AG04449 (cell line): ENCODE measurements at regions not wholly inside any gene's neighbourhood (a gene's known extent, or its start where the extent isn't known, plus 50 kb on each side); places are given as distances from the start of the nearest gene placed in this dataset.
"Not testable (repeated sequence)": the region's sequence is repeated elsewhere in the genome, so short reads cannot be mapped to it uniquely, and the experiment has no call there.

Source experiments
- CTCF ChIA-PET: fragments of 350-600 bp; formaldehyde crosslinking; extraction: SDS; loops from one replicate; lab custom pipeline; 2021; ENCODE audit warnings: antibody characterized with exemption; lab: Yijun Ruan, JAX
- POLR2A ChIA-PET: fragments of 400-600, 350-600 bp; formaldehyde crosslinking; extraction: SDS; loops from one replicate; lab custom pipeline; 2020; ENCODE audit warnings: antibody characterized with exemption, inconsistent platforms; lab: Yijun Ruan, JAX
- DNase-seq: peaks from one replicate; pipeline ENCODE4 v3.0.0-alpha.2; 2010; ENCODE audit warnings: low read depth, low spot score
- H3K4me3 ChIP-seq: 2 replicates; pipeline ENCODE4 v1.5.1; 2011; ENCODE audit warnings: low read depth, mild to moderate bottlenecking, control low read depth, low read length
- TF ChIP-seq, protein P1 (sequence below): IDR thresholded peaks from one replicate; pipeline ENCODE4 v1.5.1; 2011; ENCODE audit warnings: mild to moderate bottlenecking, moderate library complexity, low read length, control low read depth, inconsistent platforms; ENCODE audit not compliant: insufficient read depth; ENCODE audit errors: missing control alignments

DNA sequence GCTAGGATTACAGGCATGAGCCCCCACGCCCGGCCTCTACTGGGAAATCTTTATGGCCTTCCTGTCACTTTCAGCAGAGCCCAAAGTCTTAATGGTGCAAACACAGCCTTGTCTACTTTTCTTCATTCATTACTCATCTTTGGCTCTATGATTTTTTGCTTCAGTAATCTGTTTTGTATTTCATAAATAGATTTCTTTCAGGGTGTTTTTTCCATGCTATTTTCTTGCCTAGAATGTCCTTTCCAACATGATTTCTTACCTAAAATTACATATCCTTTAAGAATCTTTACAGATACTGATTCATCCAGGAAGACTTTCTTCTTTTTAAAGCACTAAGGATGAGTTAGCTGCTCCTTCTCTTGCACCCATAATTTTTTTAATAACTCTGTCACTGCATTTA lies 213.0 kb downstream of the TAF11L14 start:
- CTCF ChIA-PET: no interaction called here

DNA sequence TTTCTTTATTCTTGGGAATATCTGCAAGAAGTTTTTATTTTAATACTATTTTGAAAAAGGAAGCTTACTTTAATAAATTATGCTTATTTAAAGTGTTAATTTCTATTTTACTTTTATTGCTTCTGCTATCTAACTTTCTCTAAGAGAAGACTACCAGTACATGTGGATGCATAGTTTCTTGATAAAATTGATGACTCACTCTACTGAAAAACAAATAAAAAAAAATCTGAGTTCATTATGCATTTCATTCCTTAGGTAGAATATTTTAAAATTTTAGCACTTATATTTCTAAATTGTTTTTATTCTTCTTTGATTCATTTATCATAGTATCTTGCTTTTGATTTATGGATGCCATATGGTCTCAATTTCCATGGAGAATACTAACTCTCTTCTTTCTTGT lies 217.9 kb downstream of the TAF11L14 start:
- TF ChIP-seq, protein P1, sequence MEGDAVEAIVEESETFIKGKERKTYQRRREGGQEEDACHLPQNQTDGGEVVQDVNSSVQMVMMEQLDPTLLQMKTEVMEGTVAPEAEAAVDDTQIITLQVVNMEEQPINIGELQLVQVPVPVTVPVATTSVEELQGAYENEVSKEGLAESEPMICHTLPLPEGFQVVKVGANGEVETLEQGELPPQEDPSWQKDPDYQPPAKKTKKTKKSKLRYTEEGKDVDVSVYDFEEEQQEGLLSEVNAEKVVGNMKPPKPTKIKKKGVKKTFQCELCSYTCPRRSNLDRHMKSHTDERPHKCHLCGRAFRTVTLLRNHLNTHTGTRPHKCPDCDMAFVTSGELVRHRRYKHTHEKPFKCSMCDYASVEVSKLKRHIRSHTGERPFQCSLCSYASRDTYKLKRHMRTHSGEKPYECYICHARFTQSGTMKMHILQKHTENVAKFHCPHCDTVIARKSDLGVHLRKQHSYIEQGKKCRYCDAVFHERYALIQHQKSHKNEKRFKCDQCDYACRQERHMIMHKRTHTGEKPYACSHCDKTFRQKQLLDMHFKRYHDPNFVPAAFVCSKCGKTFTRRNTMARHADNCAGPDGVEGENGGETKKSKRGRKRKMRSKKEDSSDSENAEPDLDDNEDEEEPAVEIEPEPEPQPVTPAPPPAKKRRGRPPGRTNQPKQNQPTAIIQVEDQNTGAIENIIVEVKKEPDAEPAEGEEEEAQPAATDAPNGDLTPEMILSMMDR: no peak
- ChIA-PET CTCF (no interaction called here), POLR2A (no interaction called here)
- no peak overlapping the region for H3K4me3 ChIP-seq
- DNase-seq: no peak

More for the DNA sequence above, 213.0 kb downstream of the TAF11L14 start:
- DNase-seq: no peak
- TF ChIP-seq, protein P1: no peak
- POLR2A ChIA-PET: no interaction called here
- no peak overlapping the region for H3K4me3 ChIP-seq

DNA sequence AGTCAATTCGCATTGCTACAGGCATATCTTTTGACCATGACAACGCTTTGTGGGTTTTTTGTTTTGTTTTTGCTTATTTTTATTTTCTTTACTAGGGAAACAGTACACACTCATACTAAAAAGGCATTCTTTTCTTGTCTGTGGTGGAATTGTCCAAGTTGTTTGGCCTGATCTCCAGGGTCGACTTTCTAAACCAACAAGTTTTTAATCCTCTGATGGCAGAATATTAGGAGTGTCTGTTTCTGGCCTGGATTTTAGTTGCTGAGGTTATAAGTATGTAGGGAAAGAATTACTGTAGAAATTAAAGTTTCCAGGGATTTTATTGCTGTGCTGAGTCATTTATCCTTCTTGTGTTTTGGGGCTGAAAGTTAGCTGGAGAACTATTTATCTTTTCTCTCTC lies 218.5 kb downstream of the TAF11L14 start:
- TF ChIP-seq, protein P1: no peak
- ChIA-PET POLR2A (no interaction called here), CTCF (no interaction called here)
- DNase-seq: no peak
- no peak overlapping the region for H3K4me3 ChIP-seq

DNA sequence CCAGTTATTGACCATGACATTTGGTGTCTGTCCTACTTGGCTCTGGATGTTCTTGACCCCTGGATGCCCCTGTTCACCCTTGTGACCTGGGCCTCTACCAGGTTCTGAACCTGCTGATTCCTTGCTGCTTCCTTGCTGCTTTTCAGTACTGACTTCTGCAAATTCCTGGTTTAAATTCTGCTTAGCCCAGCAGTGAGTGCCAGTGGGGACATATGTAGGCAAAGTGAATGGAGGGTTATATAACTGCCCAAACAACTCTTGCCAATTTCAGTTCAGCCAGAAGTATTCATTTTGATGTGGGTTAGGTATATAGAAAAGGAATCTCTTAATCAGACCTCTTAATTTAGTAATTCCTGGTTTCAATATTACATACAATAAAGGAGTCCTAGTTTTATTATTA lies 220.6 kb downstream of the TAF11L14 start:
- H3K4me3 ChIP-seq: no peak overlapping the region
- ChIA-PET POLR2A (no interaction called here), CTCF (no interaction called here)
- DNase-seq: no peak
- TF ChIP-seq, protein P1: no peak

DNA sequence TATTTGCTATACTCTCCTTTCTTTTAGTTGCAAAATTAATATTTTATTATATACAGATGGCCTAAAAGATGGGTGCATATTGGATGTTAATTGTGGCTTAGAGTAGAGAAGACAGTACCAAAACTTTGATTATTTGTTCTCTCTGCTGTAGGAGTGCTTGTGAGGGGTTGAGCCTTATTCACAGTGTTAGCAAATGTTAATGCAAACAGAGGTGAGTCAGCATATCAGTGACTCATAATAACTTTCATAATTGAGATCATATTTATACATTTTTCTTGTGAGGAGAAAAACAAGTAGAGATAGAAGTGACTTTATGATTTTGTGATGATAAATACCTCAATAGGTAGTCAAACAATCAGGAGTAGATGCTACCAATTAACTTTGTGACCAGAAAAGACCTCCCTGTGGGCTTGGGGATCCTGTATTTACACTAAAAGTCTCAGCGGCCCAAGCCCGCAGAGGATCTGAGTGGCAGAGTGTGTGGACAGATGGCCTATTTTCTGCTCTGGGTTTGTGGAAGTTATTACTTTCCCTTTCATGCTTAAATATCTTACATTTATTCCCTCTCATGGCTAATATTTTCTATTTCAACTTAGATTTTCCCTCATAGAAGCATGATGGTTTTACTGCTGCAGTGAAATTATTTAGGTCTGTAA lies 226.5 kb downstream of the TAF11L14 start:
- no peak overlapping the region for H3K4me3 ChIP-seq
- TF ChIP-seq, protein P1: no peak
- no peak for DNase-seq
- ChIA-PET CTCF (no interaction called here), POLR2A (no interaction called here)

DNA sequence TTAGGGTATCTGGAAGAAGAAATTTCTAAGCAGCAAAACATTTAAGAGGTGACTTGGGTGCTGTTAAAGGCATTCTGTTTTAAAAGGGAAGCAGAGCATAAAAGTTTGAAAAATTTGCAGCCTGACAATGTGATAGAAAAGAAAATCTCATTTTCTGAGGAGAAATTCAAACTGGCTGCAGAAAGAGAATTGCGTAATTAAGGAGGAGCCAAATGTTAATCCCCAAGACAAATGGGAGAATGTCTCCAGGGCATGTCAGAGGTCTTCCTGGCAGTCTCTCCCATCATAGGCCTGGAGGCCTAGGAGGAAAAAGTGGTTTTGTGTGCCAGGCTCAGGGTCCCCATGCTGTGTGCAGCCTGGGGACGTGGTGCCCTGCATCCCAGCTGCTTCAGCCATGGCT lies 230.6 kb downstream of the TAF11L14 start:
- H3K4me3 ChIP-seq, DNase-seq, POLR2A ChIA-PET, CTCF ChIA-PET: not testable (repeated sequence)

DNA sequence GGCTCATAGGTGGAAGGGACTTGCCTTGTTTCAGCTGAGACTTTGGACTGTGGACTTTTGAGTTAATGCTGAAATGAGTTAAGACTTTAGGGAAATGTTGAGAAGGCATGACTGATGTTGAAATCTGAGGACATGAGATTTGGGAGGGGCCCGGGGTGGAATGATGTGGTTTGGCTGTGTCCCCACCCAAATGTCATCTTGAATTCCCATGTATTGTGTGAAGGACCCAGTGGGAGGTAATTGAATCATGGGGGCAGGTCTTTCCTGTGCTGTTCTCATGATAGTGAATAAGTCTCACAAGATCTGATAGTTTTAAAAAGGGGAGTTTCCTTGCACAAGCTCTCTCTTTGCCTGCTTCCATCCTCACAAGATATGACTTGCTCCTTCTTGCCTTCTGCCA lies 231.7 kb downstream of the TAF11L14 start:
- H3K4me3 ChIP-seq, CTCF ChIA-PET, POLR2A ChIA-PET, DNase-seq: not testable (repeated sequence)
